ENCODE measurements at regions not wholly inside any gene's neighbourhood (a gene's known extent, or its start where the extent isn't known, plus 50 kb on each side); places are given as distances from the start of the nearest gene placed in this dataset.

DNA sequence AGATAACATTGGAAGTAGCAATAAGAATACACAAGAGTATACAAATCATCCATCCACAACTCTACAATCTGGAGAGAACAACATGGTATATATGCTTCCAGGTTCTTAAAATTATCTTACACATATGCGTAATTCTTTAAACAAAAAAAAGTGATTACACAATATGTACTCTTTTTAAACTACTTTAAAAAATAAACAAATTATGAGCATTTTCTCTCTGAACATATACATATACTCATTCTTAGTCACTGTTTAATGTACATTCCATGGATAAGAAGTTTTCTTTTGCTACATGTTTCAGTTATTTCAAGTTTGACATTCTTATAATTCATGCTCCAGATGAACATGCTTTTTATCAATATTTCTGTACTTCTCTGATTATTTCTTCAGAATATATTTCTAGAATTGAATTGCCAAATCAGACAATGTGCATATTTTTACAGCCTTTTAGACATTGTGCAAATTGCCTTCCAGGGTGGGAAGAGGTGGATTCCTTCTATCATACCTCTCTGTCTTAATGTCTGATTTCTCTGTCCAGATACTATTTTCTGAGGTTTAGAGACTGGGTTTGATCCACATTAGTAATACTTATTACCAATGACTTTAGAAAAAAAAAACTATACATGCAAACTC, 551.6 kb downstream of the METTL15 start:
- H3K36me3 Mint-ChIP-seq (ENCODE audit: low read depth, unreplicated experiment), result no peaks in the 10 kb centered on the region
- TF ChIP-seq, protein P1, sequence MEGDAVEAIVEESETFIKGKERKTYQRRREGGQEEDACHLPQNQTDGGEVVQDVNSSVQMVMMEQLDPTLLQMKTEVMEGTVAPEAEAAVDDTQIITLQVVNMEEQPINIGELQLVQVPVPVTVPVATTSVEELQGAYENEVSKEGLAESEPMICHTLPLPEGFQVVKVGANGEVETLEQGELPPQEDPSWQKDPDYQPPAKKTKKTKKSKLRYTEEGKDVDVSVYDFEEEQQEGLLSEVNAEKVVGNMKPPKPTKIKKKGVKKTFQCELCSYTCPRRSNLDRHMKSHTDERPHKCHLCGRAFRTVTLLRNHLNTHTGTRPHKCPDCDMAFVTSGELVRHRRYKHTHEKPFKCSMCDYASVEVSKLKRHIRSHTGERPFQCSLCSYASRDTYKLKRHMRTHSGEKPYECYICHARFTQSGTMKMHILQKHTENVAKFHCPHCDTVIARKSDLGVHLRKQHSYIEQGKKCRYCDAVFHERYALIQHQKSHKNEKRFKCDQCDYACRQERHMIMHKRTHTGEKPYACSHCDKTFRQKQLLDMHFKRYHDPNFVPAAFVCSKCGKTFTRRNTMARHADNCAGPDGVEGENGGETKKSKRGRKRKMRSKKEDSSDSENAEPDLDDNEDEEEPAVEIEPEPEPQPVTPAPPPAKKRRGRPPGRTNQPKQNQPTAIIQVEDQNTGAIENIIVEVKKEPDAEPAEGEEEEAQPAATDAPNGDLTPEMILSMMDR (IDR thresholded peaks at IDR 0.05; ENCODE audit: unreplicated experiment), result no peak
- H3K9me3 Mint-ChIP-seq (ENCODE audit: unreplicated experiment), result no peaks in the 10 kb centered on the region
- no peaks in the 10 kb centered on the region for H3K27me3 Mint-ChIP-seq (ENCODE audit: unreplicated experiment)
- no peak for DNase-seq (ENCODE audit: low spot score)
- H3K27ac Mint-ChIP-seq (ENCODE audit: unreplicated experiment), result no peak overlapping the region
- H3K4me3 Mint-ChIP-seq (ENCODE audit: unreplicated experiment), result no peak overlapping the region
- no peaks in the 10 kb centered on the region for H3K4me1 Mint-ChIP-seq (ENCODE audit: unreplicated experiment)

DNA sequence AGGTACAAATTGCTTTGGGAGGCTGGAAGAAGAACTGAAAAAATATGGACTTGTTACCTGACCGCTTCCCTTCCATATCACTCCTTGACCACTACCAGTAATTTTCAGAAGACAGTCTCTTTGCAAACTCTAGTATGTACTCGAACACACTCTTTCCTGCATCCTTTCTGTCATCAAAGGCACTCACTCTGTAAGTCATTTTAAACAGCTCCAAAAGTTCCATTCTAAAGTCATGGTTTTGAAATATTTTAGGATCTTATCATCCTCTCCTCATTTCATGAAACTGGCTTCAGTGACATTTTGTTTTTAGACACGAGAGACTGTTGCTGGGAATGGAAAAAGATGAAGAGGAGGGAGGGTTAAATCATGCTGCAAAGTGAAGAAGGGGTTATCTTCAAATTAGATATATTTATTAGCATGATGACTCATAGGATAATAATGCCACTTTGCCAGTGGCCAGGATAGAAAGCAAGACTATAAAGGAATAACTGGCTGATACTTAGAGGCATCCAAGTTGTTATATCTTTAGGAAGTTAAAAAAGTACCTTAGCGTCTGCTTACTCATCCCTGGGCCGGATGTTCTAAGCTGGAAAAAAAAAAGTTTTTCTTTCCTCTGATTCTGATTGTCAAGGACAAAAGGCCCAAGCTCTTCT, 549.3 kb downstream of the METTL15 start:
- no peak overlapping the region for H3K4me3 Mint-ChIP-seq (ENCODE audit: unreplicated experiment)
- H3K4me1 Mint-ChIP-seq (ENCODE audit: unreplicated experiment), result no peaks in the 10 kb centered on the region
- H3K27ac Mint-ChIP-seq (ENCODE audit: unreplicated experiment), result no peak overlapping the region
- H3K27me3 Mint-ChIP-seq (ENCODE audit: unreplicated experiment), result no peaks in the 10 kb centered on the region
- H3K36me3 Mint-ChIP-seq (ENCODE audit: low read depth, unreplicated experiment), result no peaks in the 10 kb centered on the region
- TF ChIP-seq, protein P1 (IDR thresholded peaks at IDR 0.05; ENCODE audit: unreplicated experiment), result no peak
- no peak for DNase-seq (ENCODE audit: low spot score)
- no peaks in the 10 kb centered on the region for H3K9me3 Mint-ChIP-seq (ENCODE audit: unreplicated experiment)

DNA sequence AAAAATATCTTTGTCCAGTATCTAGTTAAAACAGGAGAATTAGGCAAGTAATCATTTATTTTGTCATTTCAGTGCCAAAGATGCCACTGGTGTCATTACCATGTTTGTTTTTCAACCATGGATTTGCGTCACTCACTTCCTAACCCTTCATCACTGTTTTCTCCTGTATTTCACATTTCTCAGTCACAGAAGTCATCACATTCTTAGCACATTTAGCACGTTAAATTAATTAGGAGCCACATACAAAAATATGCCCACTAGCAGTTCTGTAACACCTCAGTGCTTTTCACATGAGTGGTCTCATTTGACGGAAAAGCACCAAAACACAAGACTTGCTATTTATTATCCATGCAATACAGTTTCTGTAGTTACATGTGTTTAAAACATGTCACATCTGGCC, 546.0 kb downstream of the METTL15 start:
- H3K4me3 Mint-ChIP-seq (ENCODE audit: unreplicated experiment), result no peak overlapping the region
- H3K27ac Mint-ChIP-seq (ENCODE audit: unreplicated experiment), result no peak overlapping the region
- H3K9me3 Mint-ChIP-seq (ENCODE audit: unreplicated experiment), result no peaks in the 10 kb centered on the region
- H3K27me3 Mint-ChIP-seq (ENCODE audit: unreplicated experiment), result no peaks in the 10 kb centered on the region
- no peak for DNase-seq (ENCODE audit: low spot score)
- no peaks in the 10 kb centered on the region for H3K4me1 Mint-ChIP-seq (ENCODE audit: unreplicated experiment)
- no peaks in the 10 kb centered on the region for H3K36me3 Mint-ChIP-seq (ENCODE audit: low read depth, unreplicated experiment)
- TF ChIP-seq, protein P1 (IDR thresholded peaks at IDR 0.05; ENCODE audit: unreplicated experiment), result no peak

DNA sequence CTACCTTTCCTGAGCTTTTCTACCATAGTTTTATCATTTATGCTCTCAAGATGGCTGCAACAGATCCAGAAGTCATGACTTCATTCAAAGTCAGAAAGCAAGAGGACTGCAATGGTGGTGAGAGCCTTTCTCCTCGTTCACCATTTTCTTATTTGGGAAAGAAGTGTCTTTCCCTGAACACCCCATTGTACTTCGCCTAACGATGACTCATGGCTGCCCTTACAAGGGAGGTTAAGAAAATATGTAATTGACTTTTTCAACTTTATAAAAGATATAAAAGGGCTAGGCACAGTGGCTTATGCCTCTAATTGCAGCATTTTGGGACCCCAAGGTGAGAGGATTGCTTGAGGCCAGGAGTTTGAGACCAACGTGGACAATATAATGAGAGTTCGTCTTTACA, 541.7 kb downstream of the METTL15 start:
- TF ChIP-seq, protein P1 (IDR thresholded peaks at IDR 0.05; ENCODE audit: unreplicated experiment), result no peak
- no peak for DNase-seq (ENCODE audit: low spot score)
- Mint-ChIP-seq H3K27ac (ENCODE audit: unreplicated experiment) (no peak overlapping the region), H3K4me1 (ENCODE audit: unreplicated experiment) (no peaks in the 10 kb centered on the region), H3K36me3 (ENCODE audit: low read depth, unreplicated experiment) (no peaks in the 10 kb centered on the region), H3K27me3 (ENCODE audit: unreplicated experiment) (no peaks in the 10 kb centered on the region), H3K9me3 (ENCODE audit: unreplicated experiment) (no peaks in the 10 kb centered on the region), H3K4me3 (ENCODE audit: unreplicated experiment) (no peak overlapping the region)

DNA sequence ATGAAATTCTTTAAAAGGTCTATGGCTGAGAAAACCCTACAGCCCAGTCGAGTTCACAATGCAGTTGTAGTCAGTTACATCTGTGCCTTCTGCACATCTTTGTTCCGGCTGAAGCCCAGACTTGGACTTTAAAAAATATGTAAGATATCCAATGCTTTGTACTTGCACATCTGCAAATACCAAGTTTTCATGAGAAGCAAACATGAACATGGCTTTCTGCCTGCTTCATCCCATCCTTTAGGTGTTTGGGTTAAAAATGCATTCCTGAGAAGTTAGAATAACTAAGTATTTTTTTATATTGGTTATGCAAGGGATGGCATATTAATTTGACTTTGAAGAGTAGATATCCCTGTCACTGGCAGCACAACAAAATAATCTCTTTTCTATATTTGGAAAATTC, 528.4 kb downstream of the METTL15 start:
- Mint-ChIP-seq H3K36me3 (ENCODE audit: low read depth, unreplicated experiment) (no peaks in the 10 kb centered on the region), H3K4me1 (ENCODE audit: unreplicated experiment) (no peaks in the 10 kb centered on the region), H3K4me3 (ENCODE audit: unreplicated experiment) (no peak overlapping the region), H3K27ac (ENCODE audit: unreplicated experiment) (no peak overlapping the region), H3K27me3 (ENCODE audit: unreplicated experiment) (peaks cover 4% of the 10 kb centered on the region), H3K9me3 (ENCODE audit: unreplicated experiment) (no peaks in the 10 kb centered on the region)
- DNase-seq (ENCODE audit: low spot score), result no peak
- TF ChIP-seq, protein P1 (IDR thresholded peaks at IDR 0.05; ENCODE audit: unreplicated experiment), result no peak

Data from endothelial cell (in vitro differentiated cells).